Neural cell (in vitro differentiated cells): ENCODE measurements at regions not wholly inside any gene's neighbourhood (a gene's known extent, or its start where the extent isn't known, plus 50 kb on each side); places are given as distances from the start of the nearest gene placed in this dataset.

Experiments used
- H2AFZ ChIP-seq: fragments of 200-600, 300-800 bp; sonication (generic), shearing (Covaris generic); 2 replicates; pipeline ENCODE4 v1.6.0; 2014; ENCODE audit warnings: low read depth, mild to moderate bottlenecking, antibody characterized with exemption, low read length, moderate library complexity
- H3F3A ChIP-seq: fragments of 200-600 bp; shearing (Covaris generic); 2 replicates; pipeline ENCODE4 v1.6.1; 2016; ENCODE audit warnings: mild to moderate bottlenecking, moderate library complexity, mixed read lengths, antibody characterized with exemption, low read length; ENCODE audit not compliant: insufficient read depth, poor library complexity, severe bottlenecking
- H3K27ac ChIP-seq: fragments of 200-600, 300-800 bp; sonication (generic), shearing (Covaris generic); 2 replicates; pipeline ENCODE4 v1.5.1; 2014; ENCODE audit warnings: mild to moderate bottlenecking, low read length, moderate library complexity
- H3K27me3 ChIP-seq: fragments of 300-800, 200-600 bp; sonication (generic), shearing (Covaris generic); 2 replicates; pipeline ENCODE4 v1.6.0; 2014; ENCODE audit warnings: mild to moderate bottlenecking, low read depth, low read length, moderate library complexity; ENCODE audit not compliant: insufficient read depth
- H3K36me3 ChIP-seq: fragments of 300-800, 200-600 bp; sonication (generic), shearing (Covaris generic); 2 replicates; pipeline ENCODE4 v1.5.1; 2014; ENCODE audit warnings: mild to moderate bottlenecking, antibody characterized with exemption, low read length, moderate library complexity; ENCODE audit not compliant: insufficient read depth
- H3K4me2 ChIP-seq: fragments of 300-800, 200-600 bp; sonication (generic), shearing (Covaris generic); 2 replicates; pipeline ENCODE4 v1.6.0; 2014; ENCODE audit warnings: mild to moderate bottlenecking, low read length
- H3K4me3 ChIP-seq: fragments of 300-800, 200-600 bp; sonication (generic), shearing (Covaris generic); 2 replicates; pipeline ENCODE4 v1.5.1; 2014; ENCODE audit warnings: mild to moderate bottlenecking, low read length, moderate library complexity
- H3K79me2 ChIP-seq: fragments of 200-600 bp; shearing (Covaris generic); replicated peaks from 2 replicates; pipeline ENCODE4 v1.6.0; 2014; ENCODE audit warnings: mild to moderate bottlenecking, low read length, moderate library complexity; ENCODE audit not compliant: insufficient read depth
- H3K9ac ChIP-seq: fragments of 300-800, 200-600 bp; sonication (generic), shearing (Covaris generic); 2 replicates; pipeline ENCODE4 v1.6.1; 2016; ENCODE audit warnings: mild to moderate bottlenecking, low read length, mixed read lengths
- H3K9me2 ChIP-seq: fragments of 200-600 bp; shearing (Covaris generic); 2 replicates; pipeline ENCODE4 v1.6.1; 2016; ENCODE audit warnings: mild to moderate bottlenecking, low read length, mixed read lengths; ENCODE audit not compliant: insufficient read depth
- H3K9me3 ChIP-seq: fragments of 200-600, 300-800 bp; sonication (generic), shearing (Covaris generic); 2 replicates; pipeline ENCODE4 v1.6.1; 2016; ENCODE audit warnings: mild to moderate bottlenecking, mixed run types, low read length, moderate library complexity, mixed read lengths
- H4K20me1 ChIP-seq: fragments of 200-600 bp; shearing (Covaris generic); 2 replicates; pipeline ENCODE4 v1.6.1; 2016; ENCODE audit warnings: mild to moderate bottlenecking, mixed run types; ENCODE audit not compliant: insufficient read depth
- EP300 ChIP-seq: fragments of 450-650 bp; conservative IDR thresholded peaks from 2 replicates; pipeline ENCODE4 v1.6.1; 2014; ENCODE audit warnings: antibody characterized with exemption, mild to moderate bottlenecking, moderate library complexity; ENCODE audit not compliant: poor library complexity, severe bottlenecking
- EZH2 ChIP-seq: fragments of 200-600, 300-800 bp; shearing (Covaris generic), sonication (generic); IDR thresholded peaks from 2 replicates; pipeline ENCODE4 v1.6.1; 2014; ENCODE audit warnings: antibody characterized with exemption, low read length, borderline replicate concordance, mild to moderate bottlenecking; ENCODE audit not compliant: insufficient read depth, poor library complexity, severe bottlenecking
- MXI1 ChIP-seq: fragments of 450-650 bp; conservative IDR thresholded peaks from 2 replicates; pipeline ENCODE4 v1.6.1; 2014; ENCODE audit warnings: antibody characterized with exemption, mild to moderate bottlenecking; ENCODE audit not compliant: poor library complexity, severe bottlenecking
- POLR2AphosphoS5 ChIP-seq: IDR thresholded peaks from 2 replicates; pipeline ENCODE4 v1.6.1; 2012
- RAD21 ChIP-seq: fragments of 450-650 bp; conservative IDR thresholded peaks from 2 replicates; pipeline ENCODE4 v1.6.1; 2014; ENCODE audit warnings: antibody characterized with exemption, mild to moderate bottlenecking, moderate library complexity
- REST ChIP-seq: IDR thresholded peaks from 2 replicates; pipeline ENCODE4 v1.6.1; 2012; ENCODE audit warnings: borderline replicate concordance
- SMC3 ChIP-seq: fragments of 450-650 bp; conservative IDR thresholded peaks from 2 replicates; pipeline ENCODE4 v1.6.1; 2014; ENCODE audit warnings: antibody characterized with exemption, mild to moderate bottlenecking, moderate library complexity; ENCODE audit not compliant: poor library complexity
- TAF1 ChIP-seq: IDR thresholded peaks from 2 replicates; pipeline ENCODE4 v1.6.1; 2012; ENCODE audit warnings: low read depth
- TF ChIP-seq, protein P1 (sequence below): fragments of 450-650 bp; IDR thresholded peaks from 2 replicates; pipeline ENCODE4 v1.5.1; 2014; ENCODE audit warnings: antibody characterized with exemption, mild to moderate bottlenecking, moderate library complexity; ENCODE audit not compliant: poor library complexity, severe bottlenecking

GRCh38 chr17:77282524-77283515 lies 142.1 kb downstream of the SEC14L1 start:
- no peak overlapping the region for H3K9ac ChIP-seq
- no peaks in the 10 kb centered on the region for H3K36me3 ChIP-seq
- H3K27ac ChIP-seq = no peak overlapping the region
- H3K79me2 ChIP-seq = no peaks in the 10 kb centered on the region
- H3K9me2 ChIP-seq = no peaks in the 10 kb centered on the region
- peaks cover 39% of the 10 kb centered on the region for H3K27me3 ChIP-seq
- no peaks in the 10 kb centered on the region for H3F3A ChIP-seq
- TF ChIP-seq POLR2AphosphoS5 = no peak
- TF ChIP-seq EP300 = no peak
- TF ChIP-seq SMC3 = no peak
- TF ChIP-seq MXI1 = no peak
- no peak for TF ChIP-seq RAD21
- TF ChIP-seq REST = no peak
- TF ChIP-seq EZH2 = no peak
- TF ChIP-seq TAF1 = no peak
- TF ChIP-seq, protein P1, sequence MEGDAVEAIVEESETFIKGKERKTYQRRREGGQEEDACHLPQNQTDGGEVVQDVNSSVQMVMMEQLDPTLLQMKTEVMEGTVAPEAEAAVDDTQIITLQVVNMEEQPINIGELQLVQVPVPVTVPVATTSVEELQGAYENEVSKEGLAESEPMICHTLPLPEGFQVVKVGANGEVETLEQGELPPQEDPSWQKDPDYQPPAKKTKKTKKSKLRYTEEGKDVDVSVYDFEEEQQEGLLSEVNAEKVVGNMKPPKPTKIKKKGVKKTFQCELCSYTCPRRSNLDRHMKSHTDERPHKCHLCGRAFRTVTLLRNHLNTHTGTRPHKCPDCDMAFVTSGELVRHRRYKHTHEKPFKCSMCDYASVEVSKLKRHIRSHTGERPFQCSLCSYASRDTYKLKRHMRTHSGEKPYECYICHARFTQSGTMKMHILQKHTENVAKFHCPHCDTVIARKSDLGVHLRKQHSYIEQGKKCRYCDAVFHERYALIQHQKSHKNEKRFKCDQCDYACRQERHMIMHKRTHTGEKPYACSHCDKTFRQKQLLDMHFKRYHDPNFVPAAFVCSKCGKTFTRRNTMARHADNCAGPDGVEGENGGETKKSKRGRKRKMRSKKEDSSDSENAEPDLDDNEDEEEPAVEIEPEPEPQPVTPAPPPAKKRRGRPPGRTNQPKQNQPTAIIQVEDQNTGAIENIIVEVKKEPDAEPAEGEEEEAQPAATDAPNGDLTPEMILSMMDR = no peak
- H3K4me2 ChIP-seq = no peak overlapping the region
- H3K9me3 ChIP-seq = no peaks in the 10 kb centered on the region
- no peaks in the 10 kb centered on the region for H4K20me1 ChIP-seq
- no peak overlapping the region for H2AFZ ChIP-seq
- no peak overlapping the region for H3K4me3 ChIP-seq

DNA sequence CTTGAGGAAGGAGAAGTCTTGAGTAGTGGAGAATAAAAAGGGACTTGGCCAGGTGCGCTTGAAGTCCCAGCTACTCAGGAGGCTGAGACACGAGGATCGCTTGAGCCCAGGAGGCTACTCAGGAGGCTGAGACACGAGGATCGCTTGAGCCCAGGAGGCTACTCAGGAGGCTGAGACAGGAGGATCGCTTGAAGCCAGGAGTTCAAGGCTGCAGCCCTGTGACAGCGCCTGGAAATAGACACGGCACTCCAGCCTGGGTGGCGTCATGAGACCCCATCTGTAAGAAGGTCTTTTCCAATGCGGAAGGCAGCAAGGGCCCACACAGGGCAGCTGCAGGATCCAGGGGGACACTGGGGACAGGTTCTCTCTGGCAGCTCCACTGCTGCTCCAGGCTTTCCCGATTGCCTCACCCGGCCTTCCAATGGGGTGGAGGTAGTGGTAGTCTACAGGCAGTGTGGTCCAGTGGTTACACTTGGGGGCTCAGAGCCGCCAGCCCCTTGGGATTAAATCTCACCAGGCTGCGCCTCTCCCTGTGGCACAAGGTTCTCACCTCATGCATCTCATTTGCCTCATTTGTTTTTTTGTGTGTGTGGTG lies 143.4 kb downstream of the SEC14L1 start:
- peaks cover 39% of the 10 kb centered on the region for H3K27me3 ChIP-seq
- no peaks in the 10 kb centered on the region for H3K9me3 ChIP-seq
- no peaks in the 10 kb centered on the region for H3K9me2 ChIP-seq
- no peak overlapping the region for H3K4me2 ChIP-seq
- H3K27ac ChIP-seq = no peak overlapping the region
- no peak overlapping the region for H3K9ac ChIP-seq
- H2AFZ ChIP-seq = no peak overlapping the region
- no peaks in the 10 kb centered on the region for H3K79me2 ChIP-seq
- H3K4me3 ChIP-seq = no peak overlapping the region
- TF ChIP-seq POLR2AphosphoS5 = no peak
- no peaks in the 10 kb centered on the region for H3F3A ChIP-seq
- no peaks in the 10 kb centered on the region for H4K20me1 ChIP-seq
- H3K36me3 ChIP-seq = no peaks in the 10 kb centered on the region
